NCI-H82 treated with DMSO at 0.1 percent for 48 hours (cell line): ENCODE measurements at regions not wholly inside any gene's neighbourhood (a gene's known extent, or its start where the extent isn't known, plus 50 kb on each side); places are given as distances from the start of the nearest gene placed in this dataset.

Source experiments
- DNase-seq: peaks from one replicate; lab custom pipeline; 2025; ENCODE audit not compliant: unreplicated experiment; lab: John Stamatoyannopoulos, UW

DNA sequence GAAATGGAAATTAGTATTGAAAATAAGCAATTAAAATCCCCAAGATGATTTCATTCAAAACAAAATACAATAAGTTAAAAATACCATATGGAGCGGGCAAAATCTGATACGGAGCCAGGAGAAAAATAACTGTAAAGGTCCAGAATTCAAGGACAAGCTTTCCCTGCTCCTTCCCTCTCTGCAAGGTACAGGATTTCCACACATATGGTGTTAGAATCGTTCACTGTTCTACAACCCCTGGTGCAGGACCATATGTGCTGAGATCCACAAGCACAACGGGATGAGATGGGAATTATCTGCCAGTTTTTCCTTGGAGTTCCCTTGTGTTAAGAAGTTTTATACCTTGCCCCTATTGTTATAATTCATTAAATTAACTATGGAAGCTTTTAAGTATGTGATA lies 94.7 kb upstream of the DMAC1 start:
- DNase-seq = no peak

DNA sequence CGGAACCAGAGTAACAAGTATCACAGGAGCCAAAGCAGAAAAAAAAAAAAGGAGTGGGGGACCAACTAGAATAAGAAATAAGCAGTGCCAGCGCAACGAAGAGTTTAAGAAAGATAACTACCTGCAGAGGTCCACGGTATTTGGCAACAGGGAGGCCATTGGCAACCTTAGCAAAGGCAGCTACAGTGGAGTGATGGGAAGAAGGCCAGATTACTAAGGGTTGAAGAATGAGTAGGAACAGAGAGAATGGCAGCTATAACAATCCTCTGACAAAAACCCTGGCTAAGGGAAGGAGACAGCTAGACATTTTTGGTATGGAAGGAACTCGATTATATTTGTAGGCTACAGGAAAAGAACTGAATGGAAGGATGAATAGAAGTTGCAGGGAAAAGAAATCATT lies 93.4 kb upstream of the DMAC1 start:
- DNase-seq = no peak

DNA sequence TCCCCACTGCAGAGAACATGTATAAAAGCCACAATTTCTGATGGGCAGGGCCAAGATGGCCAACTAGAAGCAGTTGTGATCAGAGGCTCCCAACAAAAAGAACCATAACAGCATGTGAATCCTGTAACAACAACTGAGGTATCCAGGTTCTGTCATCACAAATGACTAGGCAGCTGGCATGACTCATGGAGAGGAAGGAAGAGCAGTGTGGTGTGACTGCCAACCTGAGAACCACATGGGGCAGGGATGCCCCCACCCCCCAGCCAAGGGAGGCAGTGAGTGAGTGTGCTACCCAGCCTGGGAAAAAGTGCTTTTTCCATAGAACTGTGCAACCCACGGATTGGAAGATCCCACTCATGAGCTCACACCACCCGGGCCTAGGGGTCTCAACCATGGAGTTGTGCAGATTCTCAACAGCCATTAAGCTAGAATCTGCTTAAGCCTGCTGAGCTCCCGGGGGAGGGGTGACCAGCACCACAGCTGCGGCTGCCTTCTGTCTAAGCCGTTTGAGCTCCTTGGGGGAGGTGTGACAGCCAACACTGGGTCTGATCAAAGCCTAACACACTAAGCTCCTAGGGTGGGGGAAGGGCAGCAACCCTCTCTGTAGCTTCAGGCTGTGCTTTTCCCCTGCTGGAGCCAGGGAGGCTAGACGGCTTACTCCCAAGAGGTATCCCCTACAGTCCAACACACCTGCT lies 80.1 kb upstream of the DMAC1 start:
- peak; percentile 97 for DNase-seq

DNA sequence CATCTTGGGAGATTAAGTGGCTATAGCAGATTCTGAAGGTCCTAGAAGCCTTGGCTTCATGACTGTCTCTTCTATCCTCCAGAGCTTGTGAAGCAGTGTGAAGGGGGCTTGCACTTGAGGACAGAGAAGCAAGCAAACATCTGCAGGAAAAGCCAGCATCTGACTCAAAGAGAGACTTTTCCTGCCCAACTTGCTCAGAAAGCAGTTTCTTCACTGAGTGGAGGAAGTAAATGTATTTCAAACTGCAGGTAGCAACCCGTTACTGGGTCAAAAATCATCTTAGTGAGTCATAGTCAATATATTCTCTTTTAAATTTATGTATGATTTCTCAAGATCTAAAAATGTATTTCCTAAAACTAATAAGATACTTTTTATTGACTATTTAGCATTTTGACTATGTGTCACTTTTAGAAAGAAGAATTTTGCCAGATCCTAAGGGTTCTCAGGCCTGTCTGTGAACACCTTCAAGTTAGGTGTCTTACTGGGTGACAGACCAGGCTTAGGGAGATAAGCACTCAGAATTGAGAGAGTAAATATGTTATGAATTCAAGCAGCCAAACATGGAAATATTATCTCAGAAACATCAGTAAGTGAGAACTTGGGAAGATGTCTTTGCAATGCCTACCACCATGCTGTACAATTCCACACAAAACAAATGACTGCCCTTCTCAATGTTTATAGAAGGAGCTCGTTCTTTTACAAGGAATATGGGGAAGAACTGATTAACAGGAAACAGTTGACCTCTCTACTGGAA lies 72.6 kb upstream of the DMAC1 start:
- DNase-seq = no peak

DNA sequence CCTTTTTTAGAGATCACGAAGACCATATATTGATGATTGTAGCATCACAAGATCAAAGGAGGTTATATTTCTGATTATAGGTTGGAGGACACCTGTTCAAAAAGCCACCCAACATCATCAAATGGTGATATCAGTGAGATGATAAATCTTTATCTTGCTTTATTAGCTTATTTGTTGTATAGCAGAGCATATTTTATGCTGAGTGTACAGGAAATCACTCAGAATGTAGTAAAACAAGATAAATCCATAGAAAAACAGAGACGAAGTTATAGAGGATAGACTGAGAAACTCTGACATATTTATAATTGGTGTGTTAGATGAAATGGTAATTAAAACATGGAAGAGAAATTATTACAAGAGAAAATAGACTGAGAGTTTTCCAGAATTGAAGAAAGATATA lies 69.8 kb upstream of the DMAC1 start:
- no peak for DNase-seq

DNA sequence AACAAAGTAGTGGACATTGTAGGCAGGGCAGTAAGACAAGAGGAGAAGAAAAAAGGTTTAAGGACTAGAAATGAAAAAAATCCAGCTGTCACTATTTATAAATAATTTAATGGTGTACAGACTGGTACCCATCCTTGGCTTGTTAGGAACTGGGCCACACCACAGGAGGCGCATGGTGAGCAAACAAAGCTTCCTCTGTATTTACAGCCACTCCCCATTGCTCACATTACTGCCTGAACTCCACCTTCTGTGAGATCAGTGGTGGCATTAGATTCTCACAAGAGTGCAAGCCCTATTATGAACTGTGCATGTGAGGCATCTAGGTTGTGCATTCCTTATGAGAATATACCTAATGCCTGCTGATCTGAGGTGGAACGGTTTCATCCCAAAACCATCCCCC lies 62.6 kb upstream of the DMAC1 start:
- DNase-seq = no peak

DNA sequence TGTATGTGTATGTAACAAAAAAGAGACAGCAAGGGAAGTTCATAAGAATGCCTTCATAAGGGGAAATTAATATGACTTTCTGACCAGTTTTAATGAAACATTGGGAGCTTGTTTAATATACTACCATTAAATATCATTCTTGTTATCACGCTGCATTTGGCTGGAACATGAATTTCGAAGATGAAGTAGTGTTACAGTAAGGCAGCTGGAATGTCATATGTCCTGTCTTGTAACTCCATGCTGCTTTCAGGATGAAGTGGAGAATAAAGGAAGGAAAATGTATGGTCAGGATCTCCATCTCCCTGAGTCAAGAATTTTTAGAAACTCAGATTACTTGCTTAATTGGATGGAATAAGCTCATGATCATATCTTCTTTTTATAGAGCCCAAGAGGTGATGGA lies 61.5 kb upstream of the DMAC1 start:
- no peak for DNase-seq

DNA sequence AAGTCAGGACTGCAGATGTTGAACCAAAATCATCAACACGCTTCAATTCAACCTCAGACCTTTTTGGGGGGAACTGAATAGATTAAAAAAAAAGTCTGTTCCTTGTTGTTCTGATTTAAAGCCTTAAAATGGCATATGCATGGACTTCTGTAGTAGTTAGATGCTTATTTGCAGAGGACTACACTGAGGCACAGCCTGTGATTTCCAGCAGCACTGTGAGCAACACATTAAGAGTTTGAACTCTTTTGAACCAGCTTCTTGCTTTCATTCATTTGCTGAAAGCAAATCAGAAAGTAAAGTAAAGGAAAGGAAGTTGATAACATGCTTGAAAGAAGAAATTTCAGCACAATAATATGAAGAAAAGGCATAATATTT lies 60.7 kb upstream of the DMAC1 start:
- no peak for DNase-seq

DNA sequence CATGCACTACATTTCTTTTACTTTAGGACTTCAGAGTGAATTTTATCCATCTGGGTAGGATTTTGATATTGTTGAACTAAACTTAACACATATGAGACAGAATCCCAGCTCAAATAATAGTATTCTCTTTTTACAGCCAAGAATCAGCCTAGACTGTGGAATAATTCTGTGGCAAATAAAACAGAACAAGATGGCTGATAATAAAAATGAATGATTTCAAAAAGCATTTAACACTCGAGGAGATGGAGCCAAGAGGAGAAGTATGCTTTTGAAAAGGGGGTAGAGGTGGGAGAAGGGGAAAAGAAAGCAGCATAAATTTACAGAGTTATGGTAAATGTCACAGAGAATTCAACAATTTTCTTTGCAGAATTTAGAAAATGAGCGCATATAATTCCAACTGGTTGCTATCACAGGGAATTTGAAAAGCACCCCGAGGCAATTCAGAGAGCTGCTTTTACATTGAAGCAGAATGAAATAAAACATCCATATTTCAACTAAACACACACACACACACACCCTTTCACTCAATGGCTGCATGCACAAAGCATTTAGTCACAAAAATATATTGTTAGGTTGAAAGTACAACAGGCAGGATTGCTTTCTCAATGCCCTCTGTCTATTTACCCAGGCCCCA lies 60.2 kb upstream of the DMAC1 start:
- DNase-seq = no peak

DNA sequence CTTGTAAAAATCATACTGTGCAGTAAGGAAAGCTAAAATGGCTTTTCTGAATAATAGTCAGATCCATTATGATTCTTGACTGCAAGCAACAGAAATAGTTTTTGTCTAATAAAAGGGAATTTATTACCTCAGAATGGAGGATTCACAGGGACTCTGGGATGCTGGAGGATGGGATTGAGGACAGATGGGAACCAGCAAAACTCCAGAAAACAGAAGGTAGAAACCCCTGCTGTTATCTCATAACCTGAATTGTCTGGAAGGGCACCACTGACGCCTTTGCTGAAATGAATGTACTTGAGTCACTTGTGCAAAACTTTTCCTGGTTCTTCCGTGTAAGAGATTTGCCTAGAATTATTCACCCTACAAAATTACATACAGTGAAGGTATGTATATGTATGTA lies 58.6 kb upstream of the DMAC1 start:
- no peak for DNase-seq

DNA sequence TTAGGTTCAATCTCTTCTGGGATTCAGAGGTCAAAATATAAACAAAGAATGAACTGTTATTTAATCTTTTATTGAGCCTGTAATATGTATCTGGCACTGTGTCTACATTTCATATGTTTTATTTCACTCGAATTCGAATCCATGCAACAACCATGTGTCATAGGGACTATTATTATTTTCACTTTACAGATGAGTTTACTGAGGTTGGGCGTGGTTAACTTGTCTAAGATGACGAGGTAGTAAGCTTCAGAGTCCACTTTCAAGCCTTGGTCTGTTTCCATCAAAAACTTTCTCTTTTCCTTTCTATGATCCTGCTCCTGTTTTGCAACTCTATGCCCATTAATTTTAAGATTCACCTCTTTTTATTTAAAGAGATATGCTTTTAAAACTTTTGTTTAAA lies 55.2 kb upstream of the DMAC1 start:
- DNase-seq = no peak
